ENCODE measurements at regions not wholly inside any gene's neighbourhood (a gene's known extent, or its start where the extent isn't known, plus 50 kb on each side); places are given as distances from the start of the nearest gene placed in this dataset.

- no peak for DNase-seq
Measured at GRCh38 chr17:77381731-77382130, 241.0 kb downstream of the SEC14L1 start.

GRCh38 chr17:77382356-77382911 lies 241.7 kb downstream of the SEC14L1 start:
- DNase-seq = peak; percentile 39

- DNase-seq = no peak
Measured at GRCh38 chr17:77382966-77383612, 242.3 kb downstream of the SEC14L1 start.

GRCh38 chr17:77383613-77384608 lies 243.1 kb downstream of the SEC14L1 start:
- DNase-seq = no peak

GRCh38 chr17:77385750-77386501 lies 245.2 kb downstream of the SEC14L1 start:
- DNase-seq = no peak

- DNase-seq = no peak
Measured at GRCh38 chr17:77386502-77387192, 245.9 kb downstream of the SEC14L1 start.

GRCh38 chr17:77387891-77388290 lies 247.1 kb downstream of the SEC14L1 start:
- no peak for DNase-seq

GRCh38 chr17:77388384-77389306 lies 247.9 kb downstream of the SEC14L1 start:
- no peak for DNase-seq

GRCh38 chr17:77390870-77391269 lies 250.1 kb downstream of the SEC14L1 start:
- no peak for DNase-seq

- peak; percentile 58 for DNase-seq
Measured at GRCh38 chr17:77391668-77392375, 251.1 kb downstream of the SEC14L1 start.

GRCh38 chr17:77392376-77393273 lies 251.9 kb downstream of the SEC14L1 start:
- DNase-seq = no peak

GRCh38 chr17:77393274-77393600 lies 252.5 kb downstream of the SEC14L1 start:
- DNase-seq = no peak

GRCh38 chr17:77393867-77394539 lies 253.2 kb downstream of the SEC14L1 start:
- no peak for DNase-seq

- no peak for DNase-seq
Measured at GRCh38 chr17:77394540-77395295, 253.9 kb downstream of the SEC14L1 start.

- DNase-seq = no peak
Measured at GRCh38 chr17:77395501-77396048, 254.8 kb downstream of the SEC14L1 start.

GRCh38 chr17:77396610-77397009 lies 255.8 kb downstream of the SEC14L1 start:
- no peak for DNase-seq

GRCh38 chr17:77398274-77398673 lies 257.5 kb downstream of the SEC14L1 start:
- DNase-seq = no peak
